Osteoblast (primary cell): ENCODE measurements at regions not wholly inside any gene's neighbourhood (a gene's known extent, or its start where the extent isn't known, plus 50 kb on each side); places are given as distances from the start of the nearest gene placed in this dataset.
A peak's percentile ranks its signal among the peaks of the same experiment; 100 is the strongest.

Source experiments
- DNase-seq: peaks from one replicate; pipeline ENCODE4 v3.0.0; 2011; ENCODE audit warnings: low spot score, mixed read lengths; ENCODE audit not compliant: insufficient read length; ENCODE audit errors: missing footprints
- H2AFZ ChIP-seq: 2 replicates; pipeline ENCODE4 v1.6.0; 2011; ENCODE audit warnings: mild to moderate bottlenecking, low read length
- H3K27ac ChIP-seq: 2 replicates; pipeline ENCODE4 v1.5.1; 2011; ENCODE audit warnings: mild to moderate bottlenecking, low read depth, low read length, moderate library complexity
- H3K27me3 ChIP-seq: 2 replicates; pipeline ENCODE4 v1.6.0; 2012; ENCODE audit warnings: mild to moderate bottlenecking, control low read depth, inconsistent platforms, low read length, moderate library complexity; ENCODE audit not compliant: insufficient read depth
- H3K36me3 ChIP-seq: 2 replicates; pipeline ENCODE4 v1.5.1; 2011; ENCODE audit warnings: mild to moderate bottlenecking, low read length, control low read depth, moderate library complexity; ENCODE audit not compliant: insufficient read depth
- H3K4me1 ChIP-seq: 2 replicates; pipeline ENCODE4 v1.5.1; 2011; ENCODE audit warnings: mild to moderate bottlenecking, low read length, control low read depth, moderate library complexity; ENCODE audit not compliant: insufficient read depth
- H3K4me2 ChIP-seq: 2 replicates; pipeline ENCODE4 v1.6.0; 2011; ENCODE audit warnings: mild to moderate bottlenecking, low read length; ENCODE audit not compliant: insufficient read depth
- H3K4me3 ChIP-seq: fragments of 200-600 bp; sonication (generic); 3 replicates; pipeline ENCODE4 v1.5.1; 2012; ENCODE audit warnings: mild to moderate bottlenecking, low read length, inconsistent platforms; ENCODE audit not compliant: insufficient read depth
- H3K79me2 ChIP-seq: 2 replicates; pipeline ENCODE4 v1.6.0; 2012; ENCODE audit warnings: mild to moderate bottlenecking, low read length, control low read depth, inconsistent platforms; ENCODE audit not compliant: insufficient read depth
- H3K9me3 ChIP-seq: 2 replicates; pipeline ENCODE4 v1.5.1; 2011; ENCODE audit warnings: low read depth, low read length, control low read depth
- H4K20me1 ChIP-seq: 2 replicates; pipeline ENCODE4 v1.6.0; 2012; ENCODE audit warnings: mild to moderate bottlenecking, low read length, control low read depth; ENCODE audit not compliant: insufficient read depth
- TF ChIP-seq, protein P1 (sequence below): IDR thresholded peaks from 2 replicates; pipeline ENCODE4 v1.5.1; 2011; ENCODE audit warnings: mild to moderate bottlenecking, low read depth, low read length, moderate library complexity; ENCODE audit errors: extremely low read depth

GRCh38 chr7:19439517-19439916, 269.3 kb downstream of the POLR1F start:
- Histone ChIP-seq H3K27me3 (no peaks in the 10 kb centered on the region), H3K79me2 (no peaks in the 10 kb centered on the region), H3K4me2 (no peak overlapping the region), H3K4me3 (no peak overlapping the region), H3K9me3 (no peaks in the 10 kb centered on the region), H4K20me1 (no peaks in the 10 kb centered on the region), H3K27ac (no peak overlapping the region), H3K36me3 (no peaks in the 10 kb centered on the region), H2AFZ (peak overlapping the region; percentile 30), H3K4me1 (no peaks in the 10 kb centered on the region)
- DNase-seq, result no peak
- TF ChIP-seq, protein P1, sequence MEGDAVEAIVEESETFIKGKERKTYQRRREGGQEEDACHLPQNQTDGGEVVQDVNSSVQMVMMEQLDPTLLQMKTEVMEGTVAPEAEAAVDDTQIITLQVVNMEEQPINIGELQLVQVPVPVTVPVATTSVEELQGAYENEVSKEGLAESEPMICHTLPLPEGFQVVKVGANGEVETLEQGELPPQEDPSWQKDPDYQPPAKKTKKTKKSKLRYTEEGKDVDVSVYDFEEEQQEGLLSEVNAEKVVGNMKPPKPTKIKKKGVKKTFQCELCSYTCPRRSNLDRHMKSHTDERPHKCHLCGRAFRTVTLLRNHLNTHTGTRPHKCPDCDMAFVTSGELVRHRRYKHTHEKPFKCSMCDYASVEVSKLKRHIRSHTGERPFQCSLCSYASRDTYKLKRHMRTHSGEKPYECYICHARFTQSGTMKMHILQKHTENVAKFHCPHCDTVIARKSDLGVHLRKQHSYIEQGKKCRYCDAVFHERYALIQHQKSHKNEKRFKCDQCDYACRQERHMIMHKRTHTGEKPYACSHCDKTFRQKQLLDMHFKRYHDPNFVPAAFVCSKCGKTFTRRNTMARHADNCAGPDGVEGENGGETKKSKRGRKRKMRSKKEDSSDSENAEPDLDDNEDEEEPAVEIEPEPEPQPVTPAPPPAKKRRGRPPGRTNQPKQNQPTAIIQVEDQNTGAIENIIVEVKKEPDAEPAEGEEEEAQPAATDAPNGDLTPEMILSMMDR, result no peak

DNA sequence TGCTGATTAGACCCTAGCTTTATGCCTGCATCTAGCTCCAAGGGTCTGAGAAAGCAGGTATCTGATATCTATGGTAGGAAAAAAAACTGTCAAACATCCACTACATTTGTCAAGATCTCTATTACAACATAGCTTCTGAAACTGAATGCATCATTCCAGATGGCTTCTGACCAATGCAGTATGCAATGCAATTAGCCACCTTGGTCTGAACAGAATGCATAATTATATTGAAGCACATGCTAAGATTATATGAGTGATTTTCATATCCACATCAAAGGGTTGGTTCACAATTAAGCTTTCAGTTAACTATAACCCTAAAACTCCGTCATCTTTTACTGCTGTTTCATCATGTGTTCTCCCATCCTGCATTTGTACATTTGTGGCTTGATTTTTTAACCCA, 271.4 kb downstream of the POLR1F start:
- Histone ChIP-seq H3K4me3 (no peak overlapping the region), H3K27ac (no peak overlapping the region), H3K36me3 (no peaks in the 10 kb centered on the region), H3K9me3 (no peaks in the 10 kb centered on the region), H3K27me3 (no peaks in the 10 kb centered on the region), H4K20me1 (no peaks in the 10 kb centered on the region), H2AFZ (peak overlapping the region; percentile 32), H3K79me2 (no peaks in the 10 kb centered on the region), H3K4me2 (no peak overlapping the region), H3K4me1 (no peaks in the 10 kb centered on the region)
- DNase-seq, result no peak
- TF ChIP-seq, protein P1, result no peak

GRCh38 chr7:19427944-19428343, 280.9 kb downstream of the POLR1F start:
- Histone ChIP-seq H3K79me2 (no peaks in the 10 kb centered on the region), H3K36me3 (no peaks in the 10 kb centered on the region), H3K27ac (no peak overlapping the region), H2AFZ (no peak overlapping the region), H3K4me2 (no peak overlapping the region), H3K27me3 (no peaks in the 10 kb centered on the region), H3K9me3 (no peaks in the 10 kb centered on the region), H3K4me1 (no peaks in the 10 kb centered on the region), H3K4me3 (no peak overlapping the region), H4K20me1 (no peaks in the 10 kb centered on the region)
- TF ChIP-seq, protein P1, result no peak
- no peak for DNase-seq

GRCh38 chr7:19421861-19422260, 276.6 kb upstream of the FERD3L start:
- no peaks in the 10 kb centered on the region for H4K20me1 ChIP-seq
- H2AFZ ChIP-seq, result no peak overlapping the region
- no peak overlapping the region for H3K4me3 ChIP-seq
- no peak overlapping the region for H3K4me2 ChIP-seq
- no peaks in the 10 kb centered on the region for H3K4me1 ChIP-seq
- no peaks in the 10 kb centered on the region for H3K36me3 ChIP-seq
- no peaks in the 10 kb centered on the region for H3K9me3 ChIP-seq
- TF ChIP-seq, protein P1, result no peak
- DNase-seq, result no peak
- H3K27ac ChIP-seq, result no peak overlapping the region
- no peaks in the 10 kb centered on the region for H3K79me2 ChIP-seq
- no peaks in the 10 kb centered on the region for H3K27me3 ChIP-seq
